Nephron (organoid): ENCODE measurements at regions not wholly inside any gene's neighbourhood (a gene's known extent, or its start where the extent isn't known, plus 50 kb on each side); places are given as distances from the start of the nearest gene placed in this dataset.

Source experiments
- H3K27ac Mint-ChIP-seq, 3 experiments: 2 replicates each; pipeline ENCODE4 v1.8.0; 2020; ENCODE audit warnings: mixed read lengths in 3 of 3, mild to moderate bottlenecking in 2 of 3, moderate library complexity in 1 of 3
- H3K27me3 Mint-ChIP-seq: 2 replicates; pipeline ENCODE4 v1.8.0; 2021; ENCODE audit warnings: low read depth, mild to moderate bottlenecking, moderate library complexity, mixed read lengths
- H3K36me3 Mint-ChIP-seq: 2 replicates; pipeline ENCODE4 v1.8.0; 2020; ENCODE audit warnings: low read depth, mixed read lengths
- H3K4me1 Mint-ChIP-seq: 2 replicates; pipeline ENCODE4 v1.8.0; 2020; ENCODE audit warnings: mixed read lengths
- H3K4me3 Mint-ChIP-seq, 3 experiments: 2 replicates each; pipeline ENCODE4 v1.8.0; 2020; ENCODE audit warnings: mild to moderate bottlenecking in 3 of 3, mixed read lengths in 3 of 3, moderate library complexity in 2 of 3
- H3K9me3 Mint-ChIP-seq: 2 replicates; pipeline ENCODE4 v1.8.0; 2020; ENCODE audit warnings: mixed read lengths
- CTCF ChIP-seq, 3 experiments: fragments of 200-600 bp; sonication (generic); IDR thresholded peaks; one replicate each; pipeline ENCODE4 v1.5.0; 2021; ENCODE audit warnings: antibody characterized with exemption in 3 of 3; ENCODE audit not compliant: unreplicated experiment in 3 of 3

DNA sequence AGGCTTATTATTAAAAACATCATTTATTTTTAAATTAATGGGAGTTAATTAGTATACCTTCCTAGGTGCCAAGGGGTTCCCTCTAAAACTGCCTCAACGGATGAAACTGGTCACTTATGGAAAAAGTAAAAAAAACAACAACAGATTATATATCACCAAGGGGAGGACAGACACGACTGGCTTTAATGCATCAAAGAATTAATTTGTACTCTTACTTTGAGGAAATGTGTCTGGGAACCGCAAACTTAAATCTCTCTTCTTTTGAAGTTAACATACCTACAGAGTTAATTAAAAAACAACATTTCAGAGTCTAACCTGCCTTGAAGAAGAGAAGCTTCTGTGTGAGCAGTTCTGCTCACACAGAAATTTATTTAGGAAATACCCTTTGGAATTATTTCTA, 354.6 kb downstream of the LRRC70 start:
- Mint-ChIP-seq H3K27me3 (peaks cover 18% of the 10 kb centered on the region), H3K4me3 (no peak overlapping the region), H3K36me3 (no peaks in the 10 kb centered on the region), H3K4me1 (peaks cover 18% of the 10 kb centered on the region), H3K9me3 (no peaks in the 10 kb centered on the region), H3K27ac (peak overlapping the region; percentile 16 to 53 (median 28))
- TF ChIP-seq CTCF (IDR thresholded peaks at IDR 0.05; ENCODE audit: unreplicated experiment in 3 of 3): no peak

DNA sequence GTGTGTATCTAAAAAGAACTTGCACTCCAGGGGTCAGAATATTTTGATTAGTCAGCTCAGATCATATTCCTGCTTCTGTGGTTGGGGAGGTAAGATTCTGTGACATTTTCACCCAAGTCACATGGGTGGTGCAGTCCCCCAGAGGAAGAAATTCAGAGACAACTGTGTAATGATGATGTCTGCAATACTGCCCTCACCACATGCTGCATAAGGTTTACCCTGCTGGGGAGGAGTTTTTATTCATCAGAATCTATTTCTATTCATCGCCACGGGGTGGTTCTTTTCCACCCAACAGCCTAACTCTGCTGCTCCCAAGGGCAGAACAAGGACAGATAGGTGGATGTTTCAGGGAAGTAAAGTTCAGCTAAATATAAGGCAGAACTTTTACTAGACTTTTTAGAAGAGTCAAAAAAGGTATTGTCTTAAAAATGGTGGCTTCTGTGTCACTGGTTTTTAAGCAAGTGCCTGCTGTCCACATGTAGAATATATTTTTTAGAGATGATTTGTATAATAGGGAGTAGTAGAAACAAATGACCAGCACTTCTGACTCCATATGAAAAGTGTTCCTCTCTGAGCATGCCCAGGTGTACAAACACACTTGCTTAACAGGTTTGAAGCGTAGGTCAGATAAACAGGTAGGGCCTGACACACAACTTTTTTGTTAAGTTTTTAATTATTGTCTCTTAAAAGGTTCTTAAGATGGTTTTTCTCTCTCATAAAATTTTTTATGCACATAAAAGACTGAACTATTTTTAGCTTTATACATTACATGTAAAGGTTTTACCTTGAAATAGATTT, 352.7 kb downstream of the LRRC70 start:
- Mint-ChIP-seq H3K4me1 (peaks cover 9% of the 10 kb centered on the region), H3K27ac (peak overlapping the region in 1 of 3 experiments; percentile 68), H3K27me3 (peaks cover 18% of the 10 kb centered on the region), H3K9me3 (no peaks in the 10 kb centered on the region), H3K4me3 (no peak overlapping the region), H3K36me3 (no peaks in the 10 kb centered on the region)
- no peak for TF ChIP-seq CTCF (IDR thresholded peaks at IDR 0.05; ENCODE audit: unreplicated experiment in 3 of 3)

DNA sequence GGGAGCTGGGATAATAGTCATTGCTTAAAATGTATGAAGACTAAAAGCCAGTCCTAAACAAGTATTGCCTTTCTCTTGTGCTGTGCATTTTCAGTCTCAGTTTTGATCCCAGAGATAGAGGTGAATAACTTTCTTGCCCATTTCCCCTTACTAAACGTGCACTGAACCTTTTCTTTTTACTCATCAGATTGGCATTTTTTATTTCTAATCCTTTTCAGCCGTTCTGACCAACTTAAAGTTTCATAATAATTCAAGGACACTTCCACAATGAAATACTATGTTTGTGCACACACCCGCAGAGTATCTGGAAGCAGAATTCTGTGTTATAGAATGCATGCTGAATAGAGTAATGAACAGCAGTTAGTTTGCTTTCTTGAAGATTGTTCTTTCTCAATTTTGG, 343.6 kb downstream of the LRRC70 start:
- Mint-ChIP-seq H3K9me3 (no peaks in the 10 kb centered on the region), H3K4me1 (no peaks in the 10 kb centered on the region), H3K27me3 (no peaks in the 10 kb centered on the region), H3K27ac (no peak overlapping the region), H3K4me3 (no peak overlapping the region), H3K36me3 (no peaks in the 10 kb centered on the region)
- no peak for TF ChIP-seq CTCF (IDR thresholded peaks at IDR 0.05; ENCODE audit: unreplicated experiment in 3 of 3)

DNA sequence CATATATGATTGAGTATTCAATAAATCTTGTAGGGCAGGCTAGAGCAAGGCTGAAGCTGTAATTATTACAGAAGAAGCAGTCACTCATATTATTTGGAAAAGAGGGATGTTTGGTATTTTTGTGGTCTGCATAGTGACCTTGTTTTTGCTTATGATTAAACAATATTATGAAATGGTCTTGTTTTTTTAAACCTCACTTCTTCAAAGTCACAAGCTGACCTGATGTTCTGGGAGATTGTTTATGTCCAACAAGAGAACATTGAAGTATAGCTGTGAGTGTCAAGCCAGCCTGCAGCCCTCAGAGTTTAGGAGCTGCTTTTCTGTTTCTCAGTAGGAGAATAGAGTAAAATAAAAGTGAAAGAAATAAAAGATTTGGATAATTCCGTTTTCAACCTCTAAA, 342.2 kb downstream of the LRRC70 start:
- Mint-ChIP-seq H3K4me3 (no peak overlapping the region), H3K27me3 (no peaks in the 10 kb centered on the region), H3K27ac (no peak overlapping the region), H3K4me1 (no peaks in the 10 kb centered on the region), H3K36me3 (no peaks in the 10 kb centered on the region), H3K9me3 (peaks cover 3% of the 10 kb centered on the region)
- no peak for TF ChIP-seq CTCF (IDR thresholded peaks at IDR 0.05; ENCODE audit: unreplicated experiment in 3 of 3)

GRCh38 chr5:62909326-62909725, 330.7 kb downstream of the LRRC70 start:
- H3K9me3 Mint-ChIP-seq: no peaks in the 10 kb centered on the region
- no peak overlapping the region for H3K27ac Mint-ChIP-seq
- H3K4me1 Mint-ChIP-seq: no peaks in the 10 kb centered on the region
- H3K4me3 Mint-ChIP-seq: no peak overlapping the region
- no peaks in the 10 kb centered on the region for H3K27me3 Mint-ChIP-seq
- TF ChIP-seq CTCF (IDR thresholded peaks at IDR 0.05; ENCODE audit: unreplicated experiment in 3 of 3): no peak
- H3K36me3 Mint-ChIP-seq: no peaks in the 10 kb centered on the region

DNA sequence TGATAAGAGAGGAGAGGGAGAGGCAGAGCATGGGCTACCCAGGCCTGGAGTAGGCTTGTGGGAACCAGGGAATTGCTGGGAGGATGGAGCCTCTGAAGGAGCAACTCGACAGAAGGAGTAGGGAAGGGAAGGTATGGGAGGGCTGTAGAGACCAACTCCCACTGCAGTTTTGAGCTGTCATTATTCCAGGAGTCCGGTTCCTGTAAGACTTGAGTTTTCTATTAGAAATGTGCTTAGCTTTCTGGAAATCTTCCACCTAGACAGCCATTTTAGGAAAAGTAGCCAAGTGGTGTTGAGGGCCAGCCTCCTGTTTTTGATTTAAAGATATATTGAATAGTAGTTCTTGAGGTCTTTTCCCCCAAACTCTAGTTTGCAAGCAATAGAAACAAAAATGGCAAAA, 323.5 kb downstream of the LRRC70 start:
- no peak overlapping the region for H3K4me3 Mint-ChIP-seq

More for the DNA sequence above, 323.5 kb downstream of the LRRC70 start:
- H3K9me3 Mint-ChIP-seq: no peaks in the 10 kb centered on the region
- no peak for TF ChIP-seq CTCF (IDR thresholded peaks at IDR 0.05; ENCODE audit: unreplicated experiment in 3 of 3)
- H3K27ac Mint-ChIP-seq: peak overlapping the region in 2 of 3 experiments; percentile 80 to 93
- peaks cover 39% of the 10 kb centered on the region for H3K4me1 Mint-ChIP-seq
- H3K27me3 Mint-ChIP-seq: no peaks in the 10 kb centered on the region
- H3K36me3 Mint-ChIP-seq: no peaks in the 10 kb centered on the region
